ENCODE measurements at regions not wholly inside any gene's neighbourhood (a gene's known extent, or its start where the extent isn't known, plus 50 kb on each side); places are given as distances from the start of the nearest gene placed in this dataset.

- H3K27me3 ChIP-seq (ENCODE audit: control insufficient read depth in 1 of 2, insufficient read depth in 2 of 2, low read length in 2 of 2) = no peaks in the 10 kb centered on the region
- H3K4me3 ChIP-seq (ENCODE audit: low read length in 2 of 2) = no peak overlapping the region
- H3K27ac ChIP-seq (ENCODE audit: low read length) = no peak overlapping the region
- H3K9ac ChIP-seq (ENCODE audit: low read length in 2 of 2) = no peak overlapping the region
- H3K4me1 ChIP-seq (ENCODE audit: control insufficient read depth, insufficient read depth, low read length) = no peaks in the 10 kb centered on the region
- no peaks in the 10 kb centered on the region for H3K36me3 ChIP-seq (ENCODE audit: control insufficient read depth in 2 of 2, insufficient read depth in 2 of 2, low read length in 2 of 2)
- peaks cover 2 to 6% of the 10 kb centered on the region in 2 donors for H3K9me3 ChIP-seq (ENCODE audit: control insufficient read depth in 2 of 2, low read length in 2 of 2)
Measured at GRCh38 chr1:62370594-62370993, 51.4 kb upstream of the KANK4 start.

DNA sequence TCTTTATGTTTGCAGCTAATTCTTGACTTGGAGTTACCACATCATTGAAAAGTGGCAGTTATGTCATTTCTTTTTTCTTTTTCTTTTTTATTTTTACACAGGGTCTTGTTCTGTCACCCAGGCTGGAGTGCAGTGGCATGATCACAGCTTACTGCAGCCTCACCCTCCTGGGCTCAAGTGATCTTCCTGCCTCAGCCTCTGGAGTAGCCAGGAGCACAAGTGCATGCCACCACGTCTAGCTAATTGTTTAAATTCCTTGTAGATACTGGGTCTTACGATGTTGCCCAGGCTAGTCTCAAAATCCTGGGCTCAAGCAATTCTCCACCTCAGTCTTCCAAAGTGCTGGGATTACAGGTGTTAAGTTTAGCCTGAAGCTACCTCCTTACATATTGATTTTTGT is 52.1 kb upstream of the KANK4 start:
- Histone ChIP-seq H3K9ac (ENCODE audit: low read length in 2 of 2) (no peak overlapping the region), H3K9me3 (ENCODE audit: control insufficient read depth in 2 of 2, low read length in 2 of 2) (peaks cover 2 to 6% of the 10 kb centered on the region in 2 donors), H3K4me3 (ENCODE audit: low read length in 2 of 2) (no peak overlapping the region), H3K4me1 (ENCODE audit: control insufficient read depth, insufficient read depth, low read length) (no peaks in the 10 kb centered on the region), H3K36me3 (ENCODE audit: control insufficient read depth in 2 of 2, insufficient read depth in 2 of 2, low read length in 2 of 2) (no peaks in the 10 kb centered on the region), H3K27ac (ENCODE audit: low read length) (no peak overlapping the region), H3K27me3 (ENCODE audit: control insufficient read depth in 1 of 2, insufficient read depth in 2 of 2, low read length in 2 of 2) (no peaks in the 10 kb centered on the region)

GRCh38 chr1:62373221-62373620 is 54.0 kb upstream of the KANK4 start:
- Histone ChIP-seq H3K4me3 (ENCODE audit: low read length in 2 of 2) (no peak overlapping the region), H3K27ac (ENCODE audit: low read length) (no peak overlapping the region), H3K4me1 (ENCODE audit: control insufficient read depth, insufficient read depth, low read length) (no peaks in the 10 kb centered on the region), H3K9ac (ENCODE audit: low read length in 2 of 2) (no peak overlapping the region), H3K36me3 (ENCODE audit: control insufficient read depth in 2 of 2, insufficient read depth in 2 of 2, low read length in 2 of 2) (no peaks in the 10 kb centered on the region), H3K9me3 (ENCODE audit: control insufficient read depth in 2 of 2, low read length in 2 of 2) (no peaks in the 10 kb centered on the region), H3K27me3 (ENCODE audit: control insufficient read depth in 1 of 2, insufficient read depth in 2 of 2, low read length in 2 of 2) (no peaks in the 10 kb centered on the region)

- no peaks in the 10 kb centered on the region for H3K4me1 ChIP-seq (ENCODE audit: control insufficient read depth, insufficient read depth, low read length)
- H3K27me3 ChIP-seq (ENCODE audit: control insufficient read depth in 1 of 2, insufficient read depth in 2 of 2, low read length in 2 of 2) = no peaks in the 10 kb centered on the region
- H3K4me3 ChIP-seq (ENCODE audit: low read length in 2 of 2) = no peak overlapping the region
- no peak overlapping the region for H3K27ac ChIP-seq (ENCODE audit: low read length)
- H3K9ac ChIP-seq (ENCODE audit: low read length in 2 of 2) = no peak overlapping the region
- H3K36me3 ChIP-seq (ENCODE audit: control insufficient read depth in 2 of 2, insufficient read depth in 2 of 2, low read length in 2 of 2) = no peaks in the 10 kb centered on the region
- no peaks in the 10 kb centered on the region for H3K9me3 ChIP-seq (ENCODE audit: control insufficient read depth in 2 of 2, low read length in 2 of 2)
Measured at GRCh38 chr1:62377043-62377562, 57.9 kb upstream of the KANK4 start.

GRCh38 chr1:62380181-62380580 is 56.7 kb upstream of the USP1 start:
- Histone ChIP-seq H3K9me3 (ENCODE audit: control insufficient read depth in 2 of 2, low read length in 2 of 2) (no peaks in the 10 kb centered on the region), H3K36me3 (ENCODE audit: control insufficient read depth in 2 of 2, insufficient read depth in 2 of 2, low read length in 2 of 2) (no peaks in the 10 kb centered on the region), H3K27ac (ENCODE audit: low read length) (no peak overlapping the region), H3K4me1 (ENCODE audit: control insufficient read depth, insufficient read depth, low read length) (peaks cover 7% of the 10 kb centered on the region), H3K27me3 (ENCODE audit: control insufficient read depth in 1 of 2, insufficient read depth in 2 of 2, low read length in 2 of 2) (no peaks in the 10 kb centered on the region), H3K9ac (ENCODE audit: low read length in 2 of 2) (no peak overlapping the region), H3K4me3 (ENCODE audit: low read length in 2 of 2) (no peak overlapping the region)

GRCh38 chr1:62381831-62382657 is 54.8 kb upstream of the USP1 start:
- Histone ChIP-seq H3K27me3 (ENCODE audit: control insufficient read depth in 1 of 2, insufficient read depth in 2 of 2, low read length in 2 of 2) (no peaks in the 10 kb centered on the region), H3K36me3 (ENCODE audit: control insufficient read depth in 2 of 2, insufficient read depth in 2 of 2, low read length in 2 of 2) (no peaks in the 10 kb centered on the region), H3K9ac (ENCODE audit: low read length in 2 of 2) (no peak overlapping the region), H3K9me3 (ENCODE audit: control insufficient read depth in 2 of 2, low read length in 2 of 2) (no peaks in the 10 kb centered on the region), H3K4me3 (ENCODE audit: low read length in 2 of 2) (no peak overlapping the region), H3K27ac (ENCODE audit: low read length) (no peak overlapping the region), H3K4me1 (ENCODE audit: control insufficient read depth, insufficient read depth, low read length) (peaks cover 7% of the 10 kb centered on the region)

DNA sequence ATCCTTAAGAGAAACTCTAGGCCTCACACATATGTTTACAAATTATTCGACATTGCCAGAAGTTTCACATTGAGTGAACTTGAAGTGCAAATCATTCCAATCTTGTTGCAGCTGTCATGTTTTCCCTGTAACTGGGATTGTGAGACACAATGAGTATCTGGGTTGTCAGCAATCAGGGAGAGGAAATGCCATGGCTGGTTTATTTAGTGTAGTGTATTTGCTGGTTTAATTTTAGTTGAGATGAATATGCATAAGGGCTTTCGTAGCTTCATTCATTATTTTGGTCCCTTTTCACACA is 54.2 kb upstream of the USP1 start:
- peaks cover 7% of the 10 kb centered on the region for H3K4me1 ChIP-seq (ENCODE audit: control insufficient read depth, insufficient read depth, low read length)
- H3K9ac ChIP-seq (ENCODE audit: low read length in 2 of 2) = no peak overlapping the region
- H3K27me3 ChIP-seq (ENCODE audit: control insufficient read depth in 1 of 2, insufficient read depth in 2 of 2, low read length in 2 of 2) = no peaks in the 10 kb centered on the region
- H3K27ac ChIP-seq (ENCODE audit: low read length) = no peak overlapping the region
- no peaks in the 10 kb centered on the region for H3K36me3 ChIP-seq (ENCODE audit: control insufficient read depth in 2 of 2, insufficient read depth in 2 of 2, low read length in 2 of 2)
- no peaks in the 10 kb centered on the region for H3K9me3 ChIP-seq (ENCODE audit: control insufficient read depth in 2 of 2, low read length in 2 of 2)
- H3K4me3 ChIP-seq (ENCODE audit: low read length in 2 of 2) = no peak overlapping the region

GRCh38 chr1:62384276-62385005 is 52.4 kb upstream of the USP1 start:
- Histone ChIP-seq H3K4me1 (ENCODE audit: control insufficient read depth, insufficient read depth, low read length) (peaks cover 7% of the 10 kb centered on the region), H3K9ac (ENCODE audit: low read length in 2 of 2) (no peak overlapping the region), H3K9me3 (ENCODE audit: control insufficient read depth in 2 of 2, low read length in 2 of 2) (no peaks in the 10 kb centered on the region), H3K4me3 (ENCODE audit: low read length in 2 of 2) (no peak overlapping the region), H3K27ac (ENCODE audit: low read length) (peak overlapping the region; percentile 24), H3K36me3 (ENCODE audit: control insufficient read depth in 2 of 2, insufficient read depth in 2 of 2, low read length in 2 of 2) (no peaks in the 10 kb centered on the region), H3K27me3 (ENCODE audit: control insufficient read depth in 1 of 2, insufficient read depth in 2 of 2, low read length in 2 of 2) (no peaks in the 10 kb centered on the region)

GRCh38 chr1:62385923-62386322 is 50.9 kb upstream of the USP1 start:
- no peaks in the 10 kb centered on the region for H3K36me3 ChIP-seq (ENCODE audit: control insufficient read depth in 2 of 2, insufficient read depth in 2 of 2, low read length in 2 of 2)
- H3K9me3 ChIP-seq (ENCODE audit: control insufficient read depth in 2 of 2, low read length in 2 of 2) = no peaks in the 10 kb centered on the region
- no peak overlapping the region for H3K9ac ChIP-seq (ENCODE audit: low read length in 2 of 2)
- no peak overlapping the region for H3K27ac ChIP-seq (ENCODE audit: low read length)
- peaks cover 7% of the 10 kb centered on the region for H3K4me1 ChIP-seq (ENCODE audit: control insufficient read depth, insufficient read depth, low read length)
- H3K27me3 ChIP-seq (ENCODE audit: control insufficient read depth in 1 of 2, insufficient read depth in 2 of 2, low read length in 2 of 2) = no peaks in the 10 kb centered on the region
- H3K4me3 ChIP-seq (ENCODE audit: low read length in 2 of 2) = no peak overlapping the region

- Histone ChIP-seq H3K27ac (ENCODE audit: low read length) (no peak overlapping the region), H3K27me3 (ENCODE audit: control insufficient read depth in 1 of 2, insufficient read depth in 2 of 2, low read length in 2 of 2) (no peaks in the 10 kb centered on the region), H3K4me1 (ENCODE audit: control insufficient read depth, insufficient read depth, low read length) (peaks cover 7% of the 10 kb centered on the region), H3K4me3 (ENCODE audit: low read length in 2 of 2) (no peak overlapping the region), H3K9ac (ENCODE audit: low read length in 2 of 2) (no peak overlapping the region), H3K9me3 (ENCODE audit: control insufficient read depth in 2 of 2, low read length in 2 of 2) (no peaks in the 10 kb centered on the region), H3K36me3 (ENCODE audit: control insufficient read depth in 2 of 2, insufficient read depth in 2 of 2, low read length in 2 of 2) (no peaks in the 10 kb centered on the region)
Measured at GRCh38 chr1:62386351-62387121, 50.3 kb upstream of the USP1 start.

Measured in stomach smooth muscle (tissue), 2 donors.